Activated CD4-positive, alpha-beta T cell treated with anti-CD3 and anti-CD28 coated beads, Interleukin-2, amount 10 ng/mL, durations not matched to agents 24 days and 14 days (primary cell): ENCODE measurements at regions not wholly inside any gene's neighbourhood (a gene's known extent, or its start where the extent isn't known, plus 50 kb on each side); places are given as distances from the start of the nearest gene placed in this dataset.
"Not testable (repeated sequence)": the region's sequence is repeated elsewhere in the genome, so short reads cannot be mapped to it uniquely, and the experiment has no call there.

Experiments used
- DNase-seq: peaks from one replicate; pipeline ENCODE4 v3.0.0; 2022
- H3K27ac Mint-ChIP-seq: one replicate; pipeline ENCODE4 v1.8.0; 2022; ENCODE audit warnings: mild to moderate bottlenecking, mixed read lengths
- H3K27me3 Mint-ChIP-seq: one replicate; pipeline ENCODE4 v1.8.0; 2022; ENCODE audit warnings: mixed read lengths
- H3K36me3 Mint-ChIP-seq: one replicate; pipeline ENCODE4 v1.8.0; 2022; ENCODE audit warnings: low read depth, mild to moderate bottlenecking, mixed read lengths
- H3K4me1 Mint-ChIP-seq: one replicate; pipeline ENCODE4 v1.8.0; 2021; ENCODE audit warnings: mixed read lengths
- H3K4me3 Mint-ChIP-seq: one replicate; pipeline ENCODE4 v1.8.0; 2022; ENCODE audit warnings: mild to moderate bottlenecking, moderate library complexity, mixed read lengths
- H3K9me3 Mint-ChIP-seq: one replicate; pipeline ENCODE4 v1.8.0; 2021; ENCODE audit warnings: mixed read lengths
- intact Hi-C: fragments of 100-400 bp; cut with micrococcal nuclease; formaldehyde crosslinking; loops from one replicate; pipeline ENCODE4 v1.15.1; 2023

GRCh38 chr1:206333316-206333715, 130.0 kb downstream of the SRGAP2 start:
- H3K27me3 Mint-ChIP-seq, H3K36me3 Mint-ChIP-seq, DNase-seq, H3K4me3 Mint-ChIP-seq, H3K4me1 Mint-ChIP-seq, intact Hi-C loops, H3K27ac Mint-ChIP-seq, H3K9me3 Mint-ChIP-seq: not testable (repeated sequence)

- H3K36me3 Mint-ChIP-seq, H3K4me3 Mint-ChIP-seq, H3K27ac Mint-ChIP-seq, H3K4me1 Mint-ChIP-seq, H3K9me3 Mint-ChIP-seq, intact Hi-C loops, H3K27me3 Mint-ChIP-seq, DNase-seq: not testable (repeated sequence)
Measured at GRCh38 chr1:206333897-206334296, 130.6 kb downstream of the SRGAP2 start.

- H3K4me1 Mint-ChIP-seq, H3K4me3 Mint-ChIP-seq, H3K36me3 Mint-ChIP-seq, intact Hi-C loops, DNase-seq, H3K27me3 Mint-ChIP-seq, H3K9me3 Mint-ChIP-seq, H3K27ac Mint-ChIP-seq: not testable (repeated sequence)
Measured at GRCh38 chr1:206334481-206334880, 131.1 kb downstream of the SRGAP2 start.

GRCh38 chr1:206335162-206335561, 131.8 kb downstream of the SRGAP2 start:
- H3K27ac Mint-ChIP-seq, intact Hi-C loops, H3K4me1 Mint-ChIP-seq, H3K27me3 Mint-ChIP-seq, H3K36me3 Mint-ChIP-seq, H3K4me3 Mint-ChIP-seq, H3K9me3 Mint-ChIP-seq: not testable (repeated sequence)
- peak; percentile 15 for DNase-seq

- H3K4me1 Mint-ChIP-seq, H3K9me3 Mint-ChIP-seq, H3K36me3 Mint-ChIP-seq, DNase-seq, H3K4me3 Mint-ChIP-seq, intact Hi-C loops, H3K27ac Mint-ChIP-seq, H3K27me3 Mint-ChIP-seq: not testable (repeated sequence)
Measured at GRCh38 chr1:206335875-206336846, 132.8 kb downstream of the SRGAP2 start.

GRCh38 chr1:206337024-206337423, 133.3 kb upstream of the IKBKE start:
- intact Hi-C loops, H3K4me1 Mint-ChIP-seq, H3K36me3 Mint-ChIP-seq, H3K9me3 Mint-ChIP-seq, H3K27ac Mint-ChIP-seq, H3K4me3 Mint-ChIP-seq, H3K27me3 Mint-ChIP-seq: not testable (repeated sequence)
- DNase-seq: peak; percentile 2

GRCh38 chr1:206350493-206351275, 119.6 kb upstream of the IKBKE start:
- DNase-seq, H3K36me3 Mint-ChIP-seq, H3K27me3 Mint-ChIP-seq, H3K4me1 Mint-ChIP-seq, H3K4me3 Mint-ChIP-seq, intact Hi-C loops, H3K27ac Mint-ChIP-seq, H3K9me3 Mint-ChIP-seq: not testable (repeated sequence)

GRCh38 chr1:206351276-206352052, 118.8 kb upstream of the IKBKE start:
- H3K27me3 Mint-ChIP-seq, H3K36me3 Mint-ChIP-seq, intact Hi-C loops, H3K9me3 Mint-ChIP-seq, H3K27ac Mint-ChIP-seq, H3K4me3 Mint-ChIP-seq, DNase-seq, H3K4me1 Mint-ChIP-seq: not testable (repeated sequence)

GRCh38 chr1:206356310-206356709, 114.0 kb upstream of the IKBKE start:
- Mint-ChIP-seq H3K4me1 (peaks cover 12% of the 10 kb centered on the region), H3K4me3 (peak overlapping the region; percentile 62), H3K27ac (peak overlapping the region; percentile 91)
- H3K27me3 Mint-ChIP-seq, H3K9me3 Mint-ChIP-seq, intact Hi-C loops, H3K36me3 Mint-ChIP-seq: not testable (repeated sequence)
- DNase-seq: peak; percentile 70

- H3K9me3 Mint-ChIP-seq, H3K27me3 Mint-ChIP-seq, H3K36me3 Mint-ChIP-seq, intact Hi-C loops: not testable (repeated sequence)
- peak overlapping the region; percentile 63 for H3K4me3 Mint-ChIP-seq
- H3K4me1 Mint-ChIP-seq: peaks cover 15% of the 10 kb centered on the region
- DNase-seq: peak; percentile 80
- H3K27ac Mint-ChIP-seq: peak overlapping the region; percentile 92
Measured at GRCh38 chr1:206357962-206358361, 112.3 kb upstream of the IKBKE start.

GRCh38 chr1:206358771-206359170, 111.5 kb upstream of the IKBKE start:
- DNase-seq, H3K27ac Mint-ChIP-seq, H3K27me3 Mint-ChIP-seq, intact Hi-C loops, H3K9me3 Mint-ChIP-seq, H3K36me3 Mint-ChIP-seq, H3K4me3 Mint-ChIP-seq: not testable (repeated sequence)
- H3K4me1 Mint-ChIP-seq: peaks cover 16% of the 10 kb centered on the region

- H3K27ac Mint-ChIP-seq, H3K27me3 Mint-ChIP-seq, DNase-seq, H3K36me3 Mint-ChIP-seq, H3K9me3 Mint-ChIP-seq, H3K4me3 Mint-ChIP-seq, intact Hi-C loops: not testable (repeated sequence)
- H3K4me1 Mint-ChIP-seq: peaks cover 16% of the 10 kb centered on the region
Measured at GRCh38 chr1:206359377-206359776, 110.9 kb upstream of the IKBKE start.

- DNase-seq, H3K4me1 Mint-ChIP-seq, H3K9me3 Mint-ChIP-seq, H3K27ac Mint-ChIP-seq, H3K36me3 Mint-ChIP-seq, H3K27me3 Mint-ChIP-seq, intact Hi-C loops, H3K4me3 Mint-ChIP-seq: not testable (repeated sequence)
Measured at GRCh38 chr1:206361978-206362543, 108.2 kb upstream of the IKBKE start.
